GM21390 (cell line): ENCODE measurements at regions not wholly inside any gene's neighbourhood (a gene's known extent, or its start where the extent isn't known, plus 50 kb on each side); places are given as distances from the start of the nearest gene placed in this dataset.
A peak's percentile ranks its signal among the peaks of the same experiment; 100 is the strongest.
"Not testable (repeated sequence)": the region's sequence is repeated elsewhere in the genome, so short reads cannot be mapped to it uniquely, and the experiment has no call there.

Experiments
- ATAC-seq: cut with Tn5 transposase; IDR thresholded peaks from one replicate; pipeline ENCODE4 v1.9.1; 2021; ENCODE audit not compliant: unreplicated experiment

DNA sequence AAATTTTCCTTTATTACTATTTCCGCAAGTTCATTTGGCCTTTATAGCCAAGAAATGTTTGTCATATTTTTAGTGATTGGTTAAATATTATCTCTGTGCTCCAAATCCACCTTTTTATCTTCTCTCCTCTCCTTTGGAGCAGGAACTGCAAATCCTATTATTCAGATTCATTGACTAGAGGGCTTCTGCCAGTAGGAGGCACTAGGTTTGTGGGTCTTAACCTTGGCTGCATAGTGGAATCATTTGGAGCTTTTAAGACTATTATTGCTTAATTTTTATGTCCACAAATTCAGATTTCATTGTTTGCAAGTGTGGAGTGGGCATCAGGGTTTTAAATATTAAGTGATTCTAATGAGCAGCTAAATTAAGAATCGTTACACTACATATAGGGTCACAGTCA lies 75.3 kb upstream of the SYT10 start:
- ATAC-seq = no peak

DNA sequence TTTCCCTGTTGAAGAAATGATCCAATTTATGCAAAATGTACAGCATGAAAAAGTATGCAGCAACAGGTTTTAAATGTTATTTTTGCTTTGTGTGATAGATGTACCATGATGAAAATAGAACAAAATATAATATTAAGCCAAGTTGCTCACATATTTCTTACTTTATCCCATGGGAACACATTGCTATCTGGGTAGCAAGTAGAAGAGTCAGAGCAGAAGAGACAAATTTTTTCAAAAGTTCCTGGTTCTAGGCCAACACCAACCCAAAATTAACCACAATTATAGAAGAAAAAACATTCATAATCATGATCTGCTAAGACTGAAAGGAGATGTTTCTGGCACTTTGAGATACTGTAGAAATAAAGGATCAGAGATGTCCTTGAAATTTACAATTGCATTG lies 79.9 kb upstream of the SYT10 start:
- no peak for ATAC-seq

DNA sequence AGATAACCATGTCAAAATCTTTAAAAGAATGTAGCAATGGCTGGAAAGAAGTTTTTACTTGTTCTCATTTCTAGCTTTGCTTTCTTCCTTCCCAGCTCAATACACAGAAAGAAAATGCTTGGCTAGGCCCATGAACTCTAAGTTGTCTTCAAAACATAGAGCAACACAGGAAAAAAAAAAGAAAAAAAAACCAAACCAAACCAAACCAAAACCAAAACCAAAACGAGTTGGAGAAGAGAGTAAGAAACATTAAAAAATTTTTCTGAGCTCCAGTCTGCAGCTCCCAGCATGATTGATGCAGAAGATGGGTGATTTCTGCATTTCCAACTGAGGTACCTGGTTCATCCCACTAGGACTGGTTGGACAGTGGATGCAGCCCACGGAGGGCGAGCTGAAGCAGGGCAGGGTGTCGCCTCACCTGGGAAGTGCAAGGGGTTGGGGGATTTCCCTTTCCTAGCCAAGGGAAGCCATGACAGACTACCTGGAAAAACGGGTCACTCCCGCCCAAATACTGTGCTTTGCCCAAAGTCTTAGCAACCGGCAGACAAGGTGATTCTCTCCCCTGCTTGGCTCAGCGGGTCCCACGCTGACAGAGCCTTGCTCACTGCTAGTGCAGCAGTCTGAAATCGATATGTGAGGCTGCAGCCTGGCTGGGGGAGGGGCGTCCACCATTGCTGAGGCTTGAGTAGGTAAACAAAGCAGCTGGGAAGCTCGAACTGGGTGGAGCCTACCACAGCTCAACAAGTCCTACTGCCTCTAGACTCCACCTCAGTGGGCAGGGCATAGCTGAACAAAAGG lies 81.1 kb upstream of the SYT10 start:
- not testable (repeated sequence) for ATAC-seq

DNA sequence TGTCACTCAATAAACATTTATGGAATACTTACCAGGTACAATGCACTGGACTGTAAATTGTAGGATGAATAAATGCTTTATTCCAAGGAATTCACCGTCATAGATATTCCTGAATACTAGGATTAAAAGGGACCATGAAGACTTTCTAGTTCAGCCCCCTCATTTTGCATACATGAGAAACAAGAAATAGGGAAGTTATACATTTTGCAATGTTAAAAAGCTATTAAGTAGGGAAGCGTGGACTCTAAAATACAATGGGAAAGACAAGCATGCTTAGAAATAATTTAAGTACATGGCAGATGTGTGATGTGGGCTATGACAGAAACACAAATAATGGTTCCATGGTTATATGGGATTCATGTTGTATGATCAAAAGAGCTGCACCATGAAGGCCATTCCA lies 89.4 kb upstream of the SYT10 start:
- no peak for ATAC-seq

DNA sequence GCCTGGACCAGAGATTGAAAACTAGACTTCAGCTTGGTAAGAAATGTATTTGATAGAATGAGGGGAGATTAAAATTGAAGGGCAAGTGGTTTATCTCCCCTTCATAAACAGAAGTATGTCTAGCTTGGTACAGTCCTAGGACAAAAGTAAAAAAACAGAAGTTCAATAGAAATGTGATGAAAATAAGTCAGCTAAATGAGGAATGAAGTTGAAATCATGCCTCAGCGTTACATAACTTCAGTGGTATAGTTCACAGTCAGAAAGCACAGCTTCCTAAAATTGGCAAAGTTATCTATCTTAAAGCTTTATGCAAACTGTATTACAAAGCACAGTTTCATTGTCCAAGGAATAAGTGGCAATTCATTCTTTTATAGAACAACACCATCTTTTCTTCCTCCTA lies 90.2 kb upstream of the SYT10 start:
- ATAC-seq = no peak

DNA sequence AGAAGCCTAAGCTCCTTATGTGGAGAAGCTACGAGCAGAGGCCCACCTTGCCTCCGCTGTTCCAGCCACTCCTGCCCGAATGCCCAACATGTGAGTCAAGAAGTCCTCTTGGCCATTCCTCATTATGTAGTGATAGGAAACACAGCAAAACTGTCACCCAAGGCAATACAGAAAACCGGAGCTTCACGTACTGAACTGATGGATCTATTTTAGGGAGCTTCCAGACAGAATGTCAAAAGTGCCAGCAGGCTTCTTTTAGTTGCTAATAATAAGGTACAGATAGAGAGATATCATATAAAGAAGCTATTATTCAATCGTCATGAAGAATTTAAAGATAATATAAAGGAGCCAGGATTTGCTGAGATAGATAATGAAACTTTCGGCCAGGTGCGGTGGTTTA lies 91.6 kb upstream of the SYT10 start:
- ATAC-seq = no peak

DNA sequence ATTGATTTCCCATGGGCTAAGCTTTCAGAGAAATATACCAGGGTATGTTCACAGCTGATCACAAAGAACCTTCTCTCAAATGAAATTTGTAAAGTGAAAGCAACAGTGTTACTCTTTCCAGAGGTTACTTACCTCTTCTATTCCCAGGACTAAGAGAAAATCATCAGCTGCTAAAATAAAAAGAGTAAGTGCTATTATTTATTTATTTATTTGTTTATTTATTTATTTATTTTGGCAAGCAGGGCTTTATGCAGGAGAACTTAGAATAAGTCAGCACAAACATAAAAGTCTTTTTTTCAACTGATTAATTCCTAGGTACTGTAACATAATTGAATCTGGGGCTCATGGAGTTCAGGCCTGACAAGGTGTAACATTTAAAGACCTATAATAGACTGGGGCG lies 93.9 kb upstream of the SYT10 start:
- ATAC-seq = no peak

DNA sequence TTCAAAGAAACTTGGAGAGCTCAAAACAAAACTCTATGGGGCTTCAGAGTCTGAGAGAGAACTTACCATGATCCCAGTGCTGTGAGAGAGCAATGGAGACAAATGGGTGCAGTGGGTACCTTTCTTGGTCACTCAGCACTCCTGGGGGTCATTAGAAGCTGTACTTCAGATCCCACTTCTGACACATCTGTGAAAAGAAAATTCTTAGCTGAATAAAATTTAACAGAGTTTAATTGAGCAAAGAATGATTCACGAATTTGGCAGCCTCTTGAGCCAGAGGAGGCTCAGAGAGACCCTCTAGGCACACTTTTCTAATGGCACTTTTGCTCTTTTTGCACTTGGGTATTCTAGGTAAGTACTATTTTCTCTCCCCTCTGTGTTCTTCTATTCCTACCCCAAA lies 96.8 kb upstream of the SYT10 start:
- no peak for ATAC-seq

DNA sequence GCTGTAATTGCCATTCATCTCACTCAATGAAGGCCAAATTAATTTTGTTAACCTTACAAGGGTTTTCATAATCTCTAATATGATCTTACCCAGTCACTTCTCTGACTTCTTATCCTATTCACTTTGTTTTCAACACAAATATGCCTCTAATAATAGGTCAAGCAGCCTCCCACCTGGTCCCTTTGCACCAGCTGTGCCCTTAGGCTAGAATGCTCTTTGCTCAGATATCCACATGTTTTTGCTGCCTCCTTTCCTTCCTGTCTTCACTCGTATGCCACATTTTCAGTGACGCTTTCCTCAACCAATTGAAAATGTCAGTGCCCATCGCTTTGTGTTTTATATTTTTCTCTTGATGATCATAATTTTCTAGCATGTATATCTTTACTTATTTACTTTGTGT lies 106.4 kb upstream of the SYT10 start:
- ATAC-seq = no peak

DNA sequence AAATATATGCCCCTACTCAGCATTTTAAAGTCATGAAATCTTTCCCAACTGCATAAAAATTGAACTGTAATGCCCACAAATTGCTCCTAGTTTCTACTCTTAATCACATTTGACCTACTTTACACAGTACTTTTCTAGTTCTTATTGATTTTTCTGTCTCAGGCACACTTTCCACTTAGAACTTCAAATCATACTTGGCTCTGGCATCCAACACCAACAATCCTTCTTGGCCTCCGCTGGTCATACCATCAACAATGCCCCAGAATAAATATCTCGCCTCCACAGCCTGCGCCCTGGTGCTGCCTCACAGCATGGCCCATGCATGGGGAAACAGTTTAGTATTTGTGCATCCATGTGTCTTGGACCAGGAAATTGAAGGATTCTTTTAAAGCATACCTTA lies 107.5 kb upstream of the SYT10 start:
- no peak for ATAC-seq

DNA sequence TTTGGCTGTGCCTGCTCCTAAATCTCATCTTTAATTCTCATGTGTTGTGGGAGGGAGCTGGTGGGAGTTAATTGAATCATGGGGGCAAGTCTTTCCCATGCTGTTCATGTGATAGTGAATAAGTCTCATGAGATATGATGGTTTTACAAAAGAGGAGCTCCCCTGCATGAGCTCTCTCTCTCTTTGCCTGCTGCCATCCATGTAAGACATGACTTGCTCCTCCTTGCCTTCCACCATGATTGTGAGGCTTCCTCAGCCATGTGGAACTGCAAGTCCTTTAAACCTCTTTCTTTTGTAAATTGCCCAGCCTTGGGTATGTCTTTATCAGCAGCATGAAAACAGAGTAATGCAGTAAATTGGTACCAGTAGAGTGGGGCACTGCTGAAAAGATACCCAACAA lies 110.6 kb upstream of the SYT10 start:
- not testable (repeated sequence) for ATAC-seq

DNA sequence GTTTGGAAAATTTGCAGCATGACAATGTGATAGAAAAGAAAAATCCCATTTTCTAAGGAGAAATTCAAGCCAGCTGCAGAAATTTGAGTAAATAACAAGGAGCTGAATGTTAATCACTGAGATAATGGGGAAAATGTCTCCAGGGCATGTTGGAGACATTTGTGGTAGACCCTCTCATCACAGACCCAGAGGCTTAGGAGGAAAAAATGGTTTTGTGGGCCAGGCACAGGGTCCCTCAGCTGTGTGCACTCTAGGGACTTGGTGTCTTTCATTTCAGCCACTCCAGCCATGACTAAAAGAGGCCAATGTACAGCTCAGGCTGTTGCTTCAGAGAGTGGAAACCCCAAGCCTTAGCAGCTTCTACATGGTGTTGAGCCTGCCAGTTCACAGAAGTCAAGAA lies 111.4 kb upstream of the SYT10 start:
- no peak for ATAC-seq

DNA sequence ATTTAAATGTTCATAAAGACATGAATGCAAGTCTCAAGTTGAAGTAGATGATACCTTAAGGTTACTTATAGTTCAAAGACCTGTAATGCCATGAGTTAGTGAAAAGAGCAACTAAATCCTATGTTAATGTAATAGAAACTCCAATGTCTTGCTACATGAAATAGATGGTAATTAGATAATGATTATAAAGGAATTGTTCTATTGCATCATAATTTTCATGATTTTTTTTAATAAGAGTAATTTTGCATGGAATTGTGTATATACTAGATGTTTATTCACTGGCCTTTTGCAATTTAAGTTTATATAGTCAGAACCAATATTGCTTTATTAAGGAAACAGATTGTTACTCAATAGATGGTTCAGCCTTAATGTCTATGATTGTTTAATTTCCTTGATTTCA lies 115.5 kb upstream of the SYT10 start:
- no peak for ATAC-seq

DNA sequence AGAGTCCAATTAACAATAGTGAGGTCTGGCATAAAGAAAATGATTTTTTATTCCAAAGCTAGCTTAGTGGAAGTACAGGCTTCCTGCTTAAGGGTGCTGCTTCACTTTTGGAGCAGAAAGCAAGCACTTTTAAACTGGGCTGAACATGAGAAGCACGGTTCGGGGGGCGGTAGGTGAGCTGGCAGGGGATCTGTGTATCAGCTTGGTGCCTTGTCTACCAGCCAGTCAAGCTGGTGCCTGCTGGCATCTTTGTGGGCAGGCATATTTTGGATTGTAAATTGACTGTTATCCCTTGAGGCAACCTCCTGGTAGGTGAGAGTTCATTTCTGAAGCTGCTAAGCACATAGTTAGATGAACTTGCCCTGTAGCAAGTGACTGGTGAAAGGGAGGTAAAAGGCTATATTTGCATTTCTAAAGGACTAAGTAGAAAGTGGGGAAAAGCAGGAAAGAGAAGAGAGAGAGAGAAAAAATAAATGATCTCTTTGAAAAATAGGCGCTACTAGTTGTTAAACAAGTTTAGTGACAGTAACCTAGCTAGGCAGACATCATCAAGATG lies 121.1 kb upstream of the SYT10 start:
- no peak for ATAC-seq

DNA sequence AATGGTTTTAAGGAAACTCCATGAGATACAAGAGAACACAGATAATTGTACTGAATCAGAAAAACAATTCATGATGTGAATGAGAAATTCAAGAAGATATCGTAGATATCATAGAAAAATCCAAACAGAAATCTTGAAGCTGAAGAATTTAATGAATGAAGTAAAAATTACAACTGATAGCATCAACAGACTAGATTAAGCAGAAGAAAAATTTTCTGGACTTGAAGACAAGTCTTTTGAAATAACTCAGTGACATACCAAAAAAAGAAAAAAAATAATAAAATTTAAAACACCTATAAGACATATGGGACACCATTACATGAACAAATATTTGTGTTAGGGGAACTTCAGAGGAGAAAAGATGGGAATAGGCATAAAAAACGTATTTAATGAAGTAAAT lies 122.8 kb upstream of the SYT10 start:
- no peak for ATAC-seq

DNA sequence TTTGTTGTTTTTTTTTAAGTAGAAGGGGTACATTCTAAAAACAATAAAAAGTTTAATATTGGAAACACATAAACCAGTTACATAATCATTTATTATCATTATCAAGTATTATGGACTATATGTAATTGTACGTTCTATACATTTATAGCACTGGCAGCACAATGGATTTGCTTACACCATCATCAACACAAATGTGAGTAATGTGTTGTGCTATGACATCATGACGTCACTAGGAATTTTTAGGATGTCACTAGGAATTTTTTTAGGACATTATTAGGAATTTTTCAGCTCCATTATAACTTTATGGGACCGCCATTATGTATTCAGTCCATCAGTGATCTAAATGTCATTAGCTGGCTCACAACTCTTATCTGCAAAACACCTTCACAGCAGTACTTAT lies 126.8 kb upstream of the SYT10 start:
- no peak for ATAC-seq

DNA sequence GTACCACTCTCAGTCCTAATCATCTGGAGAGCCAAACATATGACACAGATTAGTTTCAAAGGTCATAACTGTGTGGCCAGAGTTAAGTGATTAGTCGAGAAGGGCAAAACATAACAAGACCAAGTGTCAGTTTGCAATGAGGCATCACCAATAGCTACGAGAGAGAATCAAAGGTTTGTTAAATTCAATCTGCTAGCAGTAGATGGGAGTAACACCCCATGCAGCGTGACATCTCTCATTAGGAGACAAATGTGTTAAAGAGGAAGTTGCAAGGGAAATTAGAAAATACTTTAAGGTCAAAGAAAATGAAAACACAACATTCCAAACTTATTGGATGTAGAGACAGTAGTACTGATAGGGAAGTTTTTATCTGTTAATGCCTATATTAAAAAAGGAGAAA lies 135.7 kb upstream of the SYT10 start:
- no peak for ATAC-seq

DNA sequence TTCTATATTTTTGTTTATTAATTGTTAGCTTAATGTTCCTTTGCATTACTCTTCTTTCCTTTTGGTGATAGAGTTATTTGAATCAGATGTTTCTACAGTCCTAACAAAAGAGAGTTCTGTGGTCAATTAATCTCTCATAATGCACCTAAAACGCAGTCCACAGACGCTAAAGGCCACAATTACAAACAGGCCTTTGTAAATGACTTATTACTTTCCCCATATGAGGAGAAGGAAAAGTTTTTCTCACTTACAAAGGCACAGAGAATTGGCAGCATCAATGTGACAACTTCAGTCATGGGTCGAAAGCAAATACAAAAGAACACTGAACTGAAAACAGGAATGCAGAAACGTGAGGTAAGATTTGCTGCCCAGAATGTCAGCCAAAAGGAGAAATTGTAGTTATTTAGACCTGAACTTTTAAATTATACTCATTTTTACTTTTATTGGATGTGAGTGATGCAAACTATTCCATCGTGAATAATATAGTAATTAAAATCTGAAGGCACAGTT lies 142.0 kb upstream of the SYT10 start:
- ATAC-seq = no peak

DNA sequence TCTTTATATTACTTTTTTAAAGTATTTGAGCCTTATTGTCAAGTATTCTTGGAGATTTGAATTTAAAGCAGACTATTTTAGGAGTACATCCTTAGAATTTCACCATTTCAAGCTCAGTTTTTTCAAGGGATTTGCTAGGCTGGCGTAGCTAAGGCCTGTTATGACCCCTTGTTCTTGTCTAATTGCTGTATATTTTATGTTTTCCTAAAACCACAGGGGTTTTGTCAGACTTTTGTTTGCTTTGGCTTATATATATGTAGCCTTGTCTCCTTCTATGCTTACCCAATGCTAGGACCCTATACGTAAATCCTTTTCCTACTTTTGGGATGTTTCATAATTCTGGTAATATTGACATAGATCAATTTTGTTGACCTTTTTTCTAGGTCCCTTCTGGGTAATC lies 147.0 kb upstream of the SYT10 start:
- no peak for ATAC-seq

DNA sequence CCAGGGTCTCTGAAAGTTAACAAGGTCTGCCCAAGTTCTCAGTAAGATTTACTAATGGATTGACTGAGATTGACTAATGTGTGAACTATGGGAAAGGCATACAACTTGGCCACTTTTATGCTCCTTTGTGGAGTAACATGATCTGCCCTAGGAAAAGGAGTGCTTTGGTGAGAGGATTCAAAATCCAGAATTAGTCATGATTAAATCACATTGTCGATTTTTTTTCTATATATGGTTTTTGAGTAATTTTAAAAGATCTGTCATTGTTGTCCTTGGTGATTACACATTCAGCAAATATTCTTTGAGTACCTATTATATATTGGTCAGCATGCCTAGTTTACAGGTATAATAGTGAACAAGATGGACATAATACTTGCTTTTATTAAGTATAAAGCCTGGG lies 147.7 kb upstream of the SYT10 start:
- no peak for ATAC-seq

DNA sequence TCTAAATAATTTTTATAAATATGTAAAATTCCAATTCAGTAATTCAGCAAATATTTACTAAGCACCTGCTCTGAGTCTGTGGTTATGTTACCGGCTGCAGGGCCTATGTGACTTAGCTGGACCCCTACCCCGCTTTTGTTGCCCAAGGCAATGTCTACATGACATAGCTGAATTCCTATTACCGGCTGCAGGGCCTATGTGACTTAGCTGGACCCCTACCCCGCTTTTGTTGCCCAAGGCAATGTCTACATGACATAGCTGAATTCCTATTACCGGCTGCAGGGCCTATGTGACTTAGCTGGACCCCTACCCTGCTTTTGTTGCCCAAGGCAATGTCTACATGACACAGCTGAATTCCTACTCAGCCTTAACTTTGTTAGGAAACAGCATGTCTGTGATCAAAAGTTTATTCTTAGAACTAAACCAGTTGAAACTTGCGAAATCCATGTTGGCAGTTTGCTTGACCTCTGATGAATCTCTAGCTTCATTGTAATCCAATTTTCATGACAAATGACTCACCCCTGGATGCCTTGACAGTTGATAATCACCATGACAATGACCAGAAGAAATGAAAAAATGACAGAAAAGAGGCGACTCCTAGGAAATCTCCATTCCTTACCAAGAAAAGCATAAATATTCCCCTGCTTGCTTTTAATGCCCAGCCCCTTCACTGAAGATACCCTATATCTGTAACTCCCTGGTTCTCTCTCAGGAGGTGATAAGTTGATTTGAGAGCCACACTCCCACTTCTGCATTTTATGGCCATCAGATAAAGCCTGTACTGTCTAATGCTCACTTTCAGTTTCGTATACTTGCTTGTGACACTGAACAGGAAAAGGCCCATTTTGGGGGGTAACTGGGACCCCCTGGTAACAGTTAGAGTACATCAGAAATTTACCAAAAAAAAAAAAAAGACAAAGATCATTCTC lies 148.4 kb upstream of the SYT10 start:
- ATAC-seq = peak; percentile 80
